NB4 (cell line): ENCODE measurements at regions not wholly inside any gene's neighbourhood (a gene's known extent, or its start where the extent isn't known, plus 50 kb on each side); places are given as distances from the start of the nearest gene placed in this dataset.
"Not testable (repeated sequence)": the region's sequence is repeated elsewhere in the genome, so short reads cannot be mapped to it uniquely, and the experiment has no call there.

ENCODE experiments used
- DNase-seq: peaks from one replicate; pipeline ENCODE4 v3.0.0; 2010; ENCODE audit warnings: low read depth
- H3K4me3 ChIP-seq: one replicate; pipeline ENCODE4 v1.5.1; 2011; ENCODE audit warnings: mild to moderate bottlenecking, low read depth, low read length, moderate library complexity
- CTCF ChIP-seq: IDR thresholded peaks from one replicate; pipeline ENCODE4 v1.5.1; 2012; ENCODE audit warnings: low read depth, low read length
- MAX ChIP-seq: IDR thresholded peaks from 2 replicates; pipeline ENCODE4 v1.6.1; 2011; ENCODE audit warnings: low read depth, low read length
- MYC ChIP-seq: IDR thresholded peaks from 2 replicates; pipeline ENCODE4 v1.6.1; 2011; ENCODE audit warnings: low read depth, low read length
- POLR2A ChIP-seq: IDR thresholded peaks from 2 replicates; pipeline ENCODE4 v1.6.1; 2011; ENCODE audit warnings: mild to moderate bottlenecking; ENCODE audit not compliant: insufficient read length; ENCODE audit errors: extremely low read depth

DNA sequence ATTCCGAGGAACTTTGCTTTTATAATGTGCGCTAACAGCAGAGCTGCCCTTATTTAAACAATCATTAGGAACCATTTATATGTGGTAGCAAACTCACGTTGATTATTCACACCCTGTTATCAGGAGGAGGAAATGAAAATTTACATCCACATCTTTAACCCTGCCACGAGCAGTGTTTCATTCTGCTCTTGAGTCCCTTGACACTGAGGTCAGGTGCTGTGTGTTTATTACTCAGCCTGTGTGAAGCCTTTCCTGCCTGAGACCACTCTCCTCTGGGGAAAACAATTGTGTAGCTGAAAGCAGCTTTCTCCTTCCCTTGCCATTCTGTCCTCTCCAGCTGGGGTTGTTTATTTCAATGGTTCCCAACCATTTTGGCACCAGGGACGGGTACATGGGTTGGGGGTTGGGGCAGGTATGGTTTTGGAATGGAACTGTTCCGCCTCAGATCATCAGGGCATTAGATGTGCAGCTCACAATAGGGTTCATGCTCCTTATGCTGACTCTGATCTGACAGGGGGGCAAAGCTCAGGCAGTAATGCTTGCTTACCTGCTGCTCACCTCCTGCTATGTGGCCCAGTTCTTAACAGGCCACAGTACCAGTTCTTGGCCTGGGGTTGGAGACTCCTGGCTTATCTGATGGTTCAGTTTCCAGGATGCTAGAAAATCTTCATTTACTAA is 651.1 kb downstream of the TDRD15 start:
- H3K4me3 ChIP-seq: no peak overlapping the region
- no peak for DNase-seq
- TF ChIP-seq POLR2A (no peak), CTCF (no peak), MAX (no peak), MYC (no peak)

DNA sequence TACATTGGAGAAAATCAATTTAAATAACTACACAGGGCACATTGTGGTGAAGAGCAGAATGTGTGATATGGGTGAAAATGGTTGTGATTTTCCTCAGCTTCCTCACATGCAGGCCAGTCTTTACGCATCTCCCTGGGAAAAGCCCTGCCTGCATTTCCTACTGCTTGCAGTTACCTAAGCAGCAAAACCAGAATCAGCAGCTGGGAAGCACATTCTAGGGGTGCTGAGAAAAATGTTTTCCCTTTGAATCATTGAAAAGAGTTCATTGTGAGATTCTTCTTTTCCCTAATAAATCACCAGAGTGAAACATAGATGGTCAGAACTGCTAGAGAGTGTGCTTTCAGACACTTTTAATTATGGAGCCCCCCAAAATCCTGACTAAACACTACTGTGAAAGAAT is 656.0 kb downstream of the TDRD15 start:
- no peak overlapping the region for H3K4me3 ChIP-seq
- no peak for TF ChIP-seq CTCF
- DNase-seq: no peak

GRCh38 chr2:21781962-21782361 is 658.2 kb downstream of the TDRD15 start:
- TF ChIP-seq POLR2A: no peak
- TF ChIP-seq CTCF: no peak
- no peak for TF ChIP-seq MYC
- no peak for TF ChIP-seq MAX
- no peak overlapping the region for H3K4me3 ChIP-seq
- no peak for DNase-seq

DNA sequence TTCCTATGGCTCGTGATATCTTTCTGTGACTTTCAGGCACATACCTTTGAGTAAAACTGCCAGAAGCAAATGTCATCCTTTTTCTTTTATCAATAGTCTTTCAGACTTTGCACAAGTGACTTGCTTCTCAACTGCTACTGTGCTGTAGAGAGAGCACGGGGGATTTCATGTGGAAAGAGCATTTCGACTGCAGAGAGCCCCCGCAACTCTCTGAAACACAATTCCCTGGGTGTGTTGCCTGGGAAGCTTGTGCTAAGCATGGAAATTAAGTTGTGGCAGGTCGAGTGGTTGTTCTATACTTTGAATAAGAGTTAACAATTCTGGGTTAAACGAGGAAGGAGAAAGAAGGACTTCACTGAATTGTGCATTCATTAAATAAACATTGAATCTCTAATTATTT is 659.1 kb downstream of the TDRD15 start:
- no peak for DNase-seq
- no peak overlapping the region for H3K4me3 ChIP-seq
- TF ChIP-seq POLR2A: no peak
- no peak for TF ChIP-seq MAX
- TF ChIP-seq MYC: no peak
- TF ChIP-seq CTCF: no peak

- H3K4me3 ChIP-seq: no peak overlapping the region
- no peak for DNase-seq
- TF ChIP-seq MAX (no peak), MYC (no peak), CTCF (no peak), POLR2A (no peak)
Measured at GRCh38 chr2:21787941-21788340, 664.2 kb downstream of the TDRD15 start.

DNA sequence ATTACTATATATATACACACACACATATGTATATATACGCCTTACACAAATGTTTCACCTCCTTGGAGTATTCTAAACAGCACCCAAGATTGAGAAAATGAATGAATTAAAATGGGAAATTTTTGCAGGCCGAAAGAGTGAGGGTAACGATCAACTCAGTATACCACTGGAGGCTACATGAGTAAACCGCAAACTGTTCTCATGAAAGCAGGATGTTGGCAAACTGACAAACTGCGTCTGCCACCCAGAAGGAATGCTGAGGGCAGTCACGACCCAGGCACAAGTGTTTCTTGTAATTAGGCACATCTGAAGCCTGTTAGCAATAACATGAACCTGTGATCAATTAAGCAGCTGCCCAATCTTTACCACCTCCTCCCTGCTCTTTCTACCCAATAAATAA is 666.5 kb downstream of the TDRD15 start:
- not testable (repeated sequence) for DNase-seq, H3K4me3 ChIP-seq
